Breast epithelium (tissue), 4 donors: ENCODE measurements at regions not wholly inside any gene's neighbourhood (a gene's known extent, or its start where the extent isn't known, plus 50 kb on each side); places are given as distances from the start of the nearest gene placed in this dataset.

Experiments
- DNase-seq, 2 donors: peaks; one replicate each; pipeline ENCODE4 v3.0.0-alpha.2; 2019; ENCODE audit warnings: low spot score in 2 of 2
- H3K27ac ChIP-seq, 2 donors: fragments of 200-600 bp; sonication (generic) in 1 of 2; one replicate each; pipeline ENCODE4 v1.5.1; 2016 to 2019; ENCODE audit warnings: mild to moderate bottlenecking in 1 of 2
- H3K27me3 ChIP-seq, 2 donors: fragments of 200-600 bp; sonication (generic) in 1 of 2; one replicate each; pipeline versions ENCODE4 v1.5.1 to v1.6.0; 2017 to 2019; ENCODE audit warnings: control low read depth in 1 of 2, mild to moderate bottlenecking in 1 of 2
- H3K36me3 ChIP-seq: fragments of 200-600 bp; one replicate; pipeline ENCODE4 v1.5.1; 2019
- H3K4me1 ChIP-seq, 2 donors: fragments of 200-600 bp; sonication (generic); one replicate each; pipeline ENCODE4 v1.5.1; 2016 to 2019; ENCODE audit warnings: control low read depth in 1 of 2
- H3K4me3 ChIP-seq, 3 donors: fragments of 200-600 bp; sonication (generic); 1 replicate in 2 of 3; 2 replicates in 1 of 3; pipeline ENCODE4 v1.5.1; 2016 to 2019; ENCODE audit warnings: mild to moderate bottlenecking in 3 of 3, moderate library complexity in 2 of 3
- H3K9me3 ChIP-seq, 2 donors: fragments of 200-600 bp; sonication (generic) in 1 of 2; one replicate each; pipeline ENCODE4 v1.5.1; 2016 to 2019; ENCODE audit warnings: control low read depth in 1 of 2
- POLR2A ChIP-seq: fragments of 450-650 bp; IDR thresholded peaks from one replicate; pipeline ENCODE4 v1.6.1; 2016; ENCODE audit warnings: antibody characterized with exemption, mild to moderate bottlenecking, moderate library complexity
- POLR2AphosphoS5 ChIP-seq, 3 donors: sonication (generic); formaldehyde crosslinking; IDR thresholded peaks; one replicate each; pipeline ENCODE4 v1.6.1; 2017; ENCODE audit warnings: antibody characterized with exemption in 3 of 3
- intact Hi-C: fragments of 100-400 bp; cut with DNase I; formaldehyde crosslinking; loops from one replicate; pipeline ENCODE4 v1.15.1; 2023; ENCODE audit warnings: low total_unique reads
- TF ChIP-seq, protein P1 (sequence below), 3 donors: fragments of 450-650 bp; IDR thresholded peaks; one replicate each; pipeline ENCODE4 v1.5.1; 2016 to 2017; ENCODE audit warnings: antibody characterized with exemption in 3 of 3, mild to moderate bottlenecking in 3 of 3, moderate library complexity in 3 of 3

DNA sequence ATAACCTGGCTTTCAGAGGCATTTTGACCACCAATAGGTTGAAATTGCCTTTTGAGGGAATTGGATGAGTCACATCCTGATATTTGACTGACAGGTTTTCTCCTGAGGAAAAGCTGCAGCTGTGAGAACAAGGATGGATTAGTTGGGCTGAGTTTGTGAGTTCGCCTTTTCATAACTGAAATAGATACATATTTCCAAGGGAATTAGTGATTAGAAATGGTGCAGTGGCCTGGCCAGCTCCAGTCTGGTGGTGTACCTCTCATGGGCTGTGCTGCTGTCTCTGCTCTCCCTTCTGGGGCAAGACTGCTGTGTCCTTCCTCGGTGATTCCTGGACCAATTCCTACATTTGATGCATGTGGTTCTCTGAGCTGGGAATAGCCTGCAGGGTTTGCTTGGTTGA lies 341.3 kb downstream of the TSN start:
- no peaks in the 10 kb centered on the region for H3K4me1 ChIP-seq
- H3K27ac ChIP-seq, result no peak overlapping the region
- no peaks in the 10 kb centered on the region for H3K27me3 ChIP-seq
- intact Hi-C loops, result no loop called here
- no peak for DNase-seq
- H3K4me3 ChIP-seq, result no peak overlapping the region
- TF ChIP-seq POLR2A (no peak), POLR2AphosphoS5 (IDR thresholded peaks at IDR 0.05) (no peak)
- TF ChIP-seq, protein P1, sequence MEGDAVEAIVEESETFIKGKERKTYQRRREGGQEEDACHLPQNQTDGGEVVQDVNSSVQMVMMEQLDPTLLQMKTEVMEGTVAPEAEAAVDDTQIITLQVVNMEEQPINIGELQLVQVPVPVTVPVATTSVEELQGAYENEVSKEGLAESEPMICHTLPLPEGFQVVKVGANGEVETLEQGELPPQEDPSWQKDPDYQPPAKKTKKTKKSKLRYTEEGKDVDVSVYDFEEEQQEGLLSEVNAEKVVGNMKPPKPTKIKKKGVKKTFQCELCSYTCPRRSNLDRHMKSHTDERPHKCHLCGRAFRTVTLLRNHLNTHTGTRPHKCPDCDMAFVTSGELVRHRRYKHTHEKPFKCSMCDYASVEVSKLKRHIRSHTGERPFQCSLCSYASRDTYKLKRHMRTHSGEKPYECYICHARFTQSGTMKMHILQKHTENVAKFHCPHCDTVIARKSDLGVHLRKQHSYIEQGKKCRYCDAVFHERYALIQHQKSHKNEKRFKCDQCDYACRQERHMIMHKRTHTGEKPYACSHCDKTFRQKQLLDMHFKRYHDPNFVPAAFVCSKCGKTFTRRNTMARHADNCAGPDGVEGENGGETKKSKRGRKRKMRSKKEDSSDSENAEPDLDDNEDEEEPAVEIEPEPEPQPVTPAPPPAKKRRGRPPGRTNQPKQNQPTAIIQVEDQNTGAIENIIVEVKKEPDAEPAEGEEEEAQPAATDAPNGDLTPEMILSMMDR (IDR thresholded peaks at IDR 0.05), result no peak
- H3K9me3 ChIP-seq, result no peaks in the 10 kb centered on the region
- no peaks in the 10 kb centered on the region for H3K36me3 ChIP-seq

GRCh38 chr2:122098306-122098705 lies 342.9 kb downstream of the TSN start:
- Histone ChIP-seq H3K4me3 (no peak overlapping the region), H3K4me1 (no peaks in the 10 kb centered on the region), H3K36me3 (no peaks in the 10 kb centered on the region), H3K9me3 (no peaks in the 10 kb centered on the region), H3K27me3 (no peaks in the 10 kb centered on the region), H3K27ac (no peak overlapping the region)
- TF ChIP-seq, protein P1 (IDR thresholded peaks at IDR 0.05), result no peak
- TF ChIP-seq POLR2AphosphoS5 (IDR thresholded peaks at IDR 0.05), result no peak
- TF ChIP-seq POLR2A, result no peak
- DNase-seq, result no peak
- intact Hi-C loops, result no loop called here

- no peak overlapping the region for H3K4me3 ChIP-seq
- H3K4me1 ChIP-seq, result no peaks in the 10 kb centered on the region
- TF ChIP-seq POLR2AphosphoS5 (IDR thresholded peaks at IDR 0.05) (no peak), POLR2A (no peak)
- TF ChIP-seq, protein P1 (IDR thresholded peaks at IDR 0.05), result no peak
- H3K36me3 ChIP-seq, result no peaks in the 10 kb centered on the region
- intact Hi-C loops, result no loop called here
- no peaks in the 10 kb centered on the region for H3K27me3 ChIP-seq
- H3K9me3 ChIP-seq, result no peaks in the 10 kb centered on the region
- no peak overlapping the region for H3K27ac ChIP-seq
- DNase-seq, result no peak
Observed at GRCh38 chr2:122100346-122100745, 344.9 kb downstream of the TSN start.

GRCh38 chr2:122100756-122101155 lies 345.3 kb downstream of the TSN start:
- Histone ChIP-seq H3K27ac (no peak overlapping the region), H3K36me3 (no peaks in the 10 kb centered on the region), H3K4me1 (no peaks in the 10 kb centered on the region), H3K4me3 (no peak overlapping the region), H3K9me3 (no peaks in the 10 kb centered on the region), H3K27me3 (no peaks in the 10 kb centered on the region)
- DNase-seq, result no peak
- intact Hi-C loops, result no loop called here
- TF ChIP-seq, protein P1 (IDR thresholded peaks at IDR 0.05), result no peak
- TF ChIP-seq POLR2A, result no peak
- no peak for TF ChIP-seq POLR2AphosphoS5 (IDR thresholded peaks at IDR 0.05)

GRCh38 chr2:122101319-122101718 lies 345.9 kb downstream of the TSN start:
- Histone ChIP-seq H3K4me3 (no peak overlapping the region), H3K27me3 (no peaks in the 10 kb centered on the region), H3K4me1 (no peaks in the 10 kb centered on the region), H3K9me3 (no peaks in the 10 kb centered on the region), H3K27ac (no peak overlapping the region), H3K36me3 (no peaks in the 10 kb centered on the region)
- TF ChIP-seq, protein P1 (IDR thresholded peaks at IDR 0.05), result no peak
- TF ChIP-seq POLR2A (no peak), POLR2AphosphoS5 (IDR thresholded peaks at IDR 0.05) (no peak)
- no peak for DNase-seq
- intact Hi-C loops, result no loop called here
